K562 (cell line): ENCODE measurements at regions not wholly inside any gene's neighbourhood (a gene's known extent, or its start where the extent isn't known, plus 50 kb on each side); places are given as distances from the start of the nearest gene placed in this dataset.
"Not testable (repeated sequence)": the region's sequence is repeated elsewhere in the genome, so short reads cannot be mapped to it uniquely, and the experiment has no call there.

ENCODE experiments used
- ATAC-seq: fragments of 200-7000 bp; cut with Tn5 transposase; 3 replicates; pipeline ENCODE4 v1.9.1; 2020; ENCODE audit warnings: moderate library complexity
- BruUV-seq: library from RNA; stranded (reverse); fragments of 400-500 nt; replicated peaks from 2 replicates; lab custom pipeline; 2021; lab: Mats Ljungman, UMichigan
- CTCF ChIA-PET: fragments of 300-600 bp; formaldehyde crosslinking; extraction: SDS; loops from one replicate; lab custom pipeline; 2021; ENCODE audit warnings: low intra/inter-chr PET ratio; lab: Yijun Ruan, JAX
- POLR2A ChIA-PET: fragments of 300-600, 350-650 bp; sonication (Branson Sonifier 250); formaldehyde crosslinking; extraction: SDS; loops from one replicate; lab custom pipeline; 2021; ENCODE audit warnings: antibody characterized with exemption, inconsistent platforms; lab: Yijun Ruan, JAX
- DNase-seq, 4 experiments: peaks; one replicate each; pipeline versions ENCODE4 v3.0.0 to v3.0.0-alpha.2; 2011 to 2018; ENCODE audit warnings: low spot score in 3 of 4, mixed read lengths in 3 of 4; ENCODE audit errors: extremely low read depth in 1 of 4
- FAIRE-seq: peaks from 2 replicates; lab custom pipeline; 2011; peaks lifted over from hg19 to GRCh38; lab: Jason Lieb, UNC
- H2AFZ ChIP-seq: 2 replicates; pipeline ENCODE4 v1.6.0; 2011; ENCODE audit warnings: low read depth, low read length, control low read depth, inconsistent platforms
- H3K27ac ChIP-seq: fragments of 200-600 bp; 3 replicates; pipeline ENCODE4 v1.8.0; 2011; ENCODE audit warnings: low read depth, mild to moderate bottlenecking, control low read depth, inconsistent platforms, low read length, moderate library complexity, mixed read lengths; ENCODE audit errors: extremely low read depth
- H3K27me3 ChIP-seq, 2 experiments: fragments of 300-600 bp in 1 of 2; 2 replicates in 1 of 2; 3 replicates in 1 of 2; pipeline versions ENCODE4 v1.6.0 to v1.8.0; 2011; ENCODE audit warnings: inconsistent platforms in 2 of 2, low read length in 2 of 2, mild to moderate bottlenecking in 1 of 2, mixed read lengths in 1 of 2, moderate library complexity in 1 of 2; ENCODE audit not compliant: control insufficient read depth in 2 of 2, insufficient read depth in 2 of 2
- H3K36me3 ChIP-seq: fragments of 300-600 bp; 3 replicates; pipeline ENCODE4 v1.8.0; 2011; ENCODE audit warnings: mild to moderate bottlenecking, low read length, inconsistent platforms; ENCODE audit not compliant: control insufficient read depth, insufficient read depth
- H3K4me1 ChIP-seq, 2 experiments: fragments of 200-600 bp in 1 of 2; replicated peaks in 1 of 2; 2 replicates in 1 of 2; 3 replicates in 1 of 2; pipeline versions ENCODE4 v1.5.1 to v1.8.0; 2011; ENCODE audit warnings: inconsistent platforms in 2 of 2, low read length in 2 of 2, mild to moderate bottlenecking in 1 of 2, mixed read lengths in 1 of 2, moderate library complexity in 1 of 2; ENCODE audit not compliant: control insufficient read depth in 2 of 2, insufficient read depth in 2 of 2
- H3K4me2 ChIP-seq: 2 replicates; pipeline ENCODE4 v1.6.1; 2011; ENCODE audit warnings: low read length, control low read depth, inconsistent platforms, mixed read lengths; ENCODE audit not compliant: insufficient read depth
- H3K4me3 ChIP-seq: fragments of 200-600 bp; sonication (generic), shearing (Covaris generic); 2 replicates; pipeline ENCODE4 v1.5.1; 2016; ENCODE audit warnings: control low read depth, inconsistent platforms
- H3K79me2 ChIP-seq: fragments of 200-600 bp; 3 replicates; pipeline ENCODE4 v1.8.0; 2011; ENCODE audit warnings: low read length, inconsistent platforms; ENCODE audit not compliant: control insufficient read depth, insufficient read depth
- H3K9ac ChIP-seq, 2 experiments: 2 replicates each; pipeline versions ENCODE4 v1.6.0 to v1.6.1; 2011; ENCODE audit warnings: low read depth in 2 of 2, low read length in 2 of 2, control low read depth in 1 of 2, inconsistent platforms in 1 of 2, mild to moderate bottlenecking in 1 of 2, mixed read lengths in 1 of 2; ENCODE audit not compliant: insufficient read depth in 1 of 2
- H3K9me1 ChIP-seq: one replicate; pipeline ENCODE4 v1.6.0; 2011; ENCODE audit warnings: inconsistent platforms, mild to moderate bottlenecking, low read length, moderate library complexity; ENCODE audit not compliant: control insufficient read depth, insufficient read depth
- H3K9me3 ChIP-seq: replicated peaks from 2 replicates; pipeline ENCODE4 v1.5.1; 2011; ENCODE audit warnings: low read depth, low read length, inconsistent platforms; ENCODE audit not compliant: control insufficient read depth, insufficient read depth
- H4K20me1 ChIP-seq: replicated peaks from 2 replicates; pipeline ENCODE4 v1.6.1; 2011; ENCODE audit warnings: low read length, inconsistent platforms, mixed read lengths; ENCODE audit not compliant: control insufficient read depth, insufficient read depth
- TRIM24 ChIP-seq, 2 experiments: fragments of 450-650 bp; IDR thresholded peaks; 2 replicates each; pipeline ENCODE4 v1.6.1; 2016
- ZNF24 ChIP-seq: fragments of 450-650 bp; IDR thresholded peaks from 2 replicates; pipeline ENCODE4 v1.6.1; 2016
- WGBS: fragments of 100-300 bp; shearing (Covaris generic); methylation state at CpG from one replicate; pipeline ENCODE4 v1.1.6; 2016; ENCODE audit warnings: low coverage, mixed read lengths; ENCODE audit not compliant: insufficient coverage; ENCODE audit errors: missing lambda C conversion rate; 5-methylcytosine and 5-hydroxymethylcytosine counted together
- in situ Hi-C: fragments of 300-500 bp; cut with MboI; formaldehyde crosslinking; loops from 4 replicates; pipeline ENCODE4 v1.15.0; 2018; ENCODE audit warnings: inconsistent platforms, mixed read lengths
- intact Hi-C: fragments of 100-400 bp; cut with micrococcal nuclease; formaldehyde crosslinking; loops from 2 replicates; pipeline ENCODE4 v1.14.2; 2022

GRCh38 chr1:143502038-143502437 is 469.7 kb downstream of the FAM72C start:
- POLR2A ChIA-PET, H3K27ac ChIP-seq, FAIRE-seq, DNase-seq, H3K9ac ChIP-seq, H3K4me1 ChIP-seq, H3K79me2 ChIP-seq, H3K4me3 ChIP-seq, H3K9me3 ChIP-seq, H3K27me3 ChIP-seq, intact Hi-C loops, H2AFZ ChIP-seq, CTCF ChIA-PET, ATAC-seq, H3K36me3 ChIP-seq, H4K20me1 ChIP-seq, H3K4me2 ChIP-seq, BruUV-seq, H3K9me1 ChIP-seq: not testable (repeated sequence)
- 2% methylated on average over 2 of the region's 4 CpGs for WGBS
- in situ Hi-C loops: loop anchor here (25.0 kb wide), 1 partner anchor 835 kb away; no protein-coding TSS in a partner anchor
- peak; percentile 70 to 94; a peak in 3 of 4 replicates for TF ChIP-seq TRIM24 (IDR thresholded peaks at IDR 0.05)
- peak; percentile 84 for TF ChIP-seq ZNF24

GRCh38 chr1:143498059-143498749 is 473.6 kb downstream of the FAM72C start:
- FAIRE-seq, ATAC-seq, intact Hi-C loops, H3K4me1 ChIP-seq, H3K36me3 ChIP-seq, in situ Hi-C loops, H3K9me3 ChIP-seq, H3K27me3 ChIP-seq, H3K9ac ChIP-seq, H2AFZ ChIP-seq, H3K79me2 ChIP-seq, H4K20me1 ChIP-seq, DNase-seq, H3K27ac ChIP-seq, POLR2A ChIA-PET, H3K9me1 ChIP-seq, BruUV-seq, H3K4me2 ChIP-seq, CTCF ChIA-PET, H3K4me3 ChIP-seq: not testable (repeated sequence)
- WGBS: 47% methylated on average over 12 of the region's 85 CpGs
